Neutrophil (primary cell): ENCODE measurements at regions not wholly inside any gene's neighbourhood (a gene's known extent, or its start where the extent isn't known, plus 50 kb on each side); places are given as distances from the start of the nearest gene placed in this dataset.

Experiments used
- H3K27ac ChIP-seq: fragments of 200-600 bp; sonication (generic); 2 replicates; pipeline ENCODE4 v1.5.1; 2016; ENCODE audit warnings: mild to moderate bottlenecking, moderate library complexity
- H3K27me3 ChIP-seq: fragments of 200-600 bp; sonication (generic); 2 replicates; pipeline ENCODE4 v1.6.0; 2016; ENCODE audit warnings: mild to moderate bottlenecking
- H3K36me3 ChIP-seq: fragments of 200-600 bp; sonication (generic); 2 replicates; pipeline ENCODE4 v1.5.1; 2017
- H3K4me1 ChIP-seq, 2 experiments: fragments of 200-600 bp in 1 of 2; sonication (generic) in 1 of 2; 1 replicate in 1 of 2; 2 replicates in 1 of 2; pipeline versions ENCODE4 v1.5.1 to v1.6.1; 2013 to 2016; ENCODE audit warnings: low read depth in 1 of 2, low read length in 1 of 2, mild to moderate bottlenecking in 1 of 2, moderate library complexity in 1 of 2; ENCODE audit not compliant: control insufficient read depth in 1 of 2, insufficient read depth in 1 of 2
- H3K4me3 ChIP-seq, 2 experiments: fragments of 200-600 bp in 1 of 2; sonication (generic) in 1 of 2; 1 replicate in 1 of 2; 2 replicates in 1 of 2; pipeline ENCODE4 v1.5.1; 2013 to 2016; ENCODE audit warnings: low read depth in 1 of 2, low read length in 1 of 2, mild to moderate bottlenecking in 1 of 2, moderate library complexity in 1 of 2
- H3K9me3 ChIP-seq: fragments of 200-600 bp; sonication (generic); 2 replicates; pipeline ENCODE4 v1.5.1; 2016
- CTCF ChIP-seq: fragments of 200-600 bp; sonication (generic); IDR thresholded peaks from 2 replicates; pipeline ENCODE4 v1.5.1; 2016; ENCODE audit warnings: antibody characterized with exemption

GRCh38 chr12:77571127-77571526, 259.6 kb upstream of the NAV3 start:
- Histone ChIP-seq H3K27ac (no peak overlapping the region), H3K36me3 (no peaks in the 10 kb centered on the region), H3K4me3 (no peak overlapping the region), H3K4me1 (no peaks in the 10 kb centered on the region), H3K9me3 (no peaks in the 10 kb centered on the region), H3K27me3 (no peaks in the 10 kb centered on the region)
- no peak for TF ChIP-seq CTCF

GRCh38 chr12:77569876-77570275, 260.8 kb upstream of the NAV3 start:
- TF ChIP-seq CTCF: no peak
- H3K27me3 ChIP-seq: no peaks in the 10 kb centered on the region
- no peaks in the 10 kb centered on the region for H3K36me3 ChIP-seq
- H3K4me3 ChIP-seq: no peak overlapping the region
- no peak overlapping the region for H3K27ac ChIP-seq
- no peaks in the 10 kb centered on the region for H3K9me3 ChIP-seq
- no peaks in the 10 kb centered on the region for H3K4me1 ChIP-seq

GRCh38 chr12:77560714-77561113, 270.0 kb upstream of the NAV3 start:
- no peak overlapping the region for H3K27ac ChIP-seq
- no peaks in the 10 kb centered on the region for H3K4me1 ChIP-seq
- H3K36me3 ChIP-seq: no peaks in the 10 kb centered on the region
- H3K9me3 ChIP-seq: peaks cover 5% of the 10 kb centered on the region
- TF ChIP-seq CTCF: no peak
- H3K4me3 ChIP-seq: no peak overlapping the region
- H3K27me3 ChIP-seq: no peaks in the 10 kb centered on the region

- Histone ChIP-seq H3K27ac (no peak overlapping the region), H3K4me3 (no peak overlapping the region), H3K9me3 (peaks cover 5% of the 10 kb centered on the region), H3K4me1 (no peaks in the 10 kb centered on the region), H3K27me3 (no peaks in the 10 kb centered on the region), H3K36me3 (no peaks in the 10 kb centered on the region)
- no peak for TF ChIP-seq CTCF
These were observed 271.2 kb upstream of the NAV3 start for GRCh38 chr12:77559400-77560074.

- no peaks in the 10 kb centered on the region for H3K36me3 ChIP-seq
These were observed 275.6 kb upstream of the NAV3 start for GRCh38 chr12:77555074-77555473.

More at GRCh38 chr12:77555074-77555473, 275.6 kb upstream of the NAV3 start:
- no peaks in the 10 kb centered on the region for H3K4me1 ChIP-seq
- H3K4me3 ChIP-seq: no peak overlapping the region
- peaks cover 5% of the 10 kb centered on the region for H3K9me3 ChIP-seq
- no peak overlapping the region for H3K27ac ChIP-seq
- H3K27me3 ChIP-seq: no peaks in the 10 kb centered on the region
- TF ChIP-seq CTCF: no peak
